ENCODE measurements at regions not wholly inside any gene's neighbourhood (a gene's known extent, or its start where the extent isn't known, plus 50 kb on each side); places are given as distances from the start of the nearest gene placed in this dataset.

- TF ChIP-seq CTCF (IDR thresholded peaks at IDR 0.05) (no peak), POLR2A (IDR thresholded peaks at IDR 0.05) (no peak)
Measured at GRCh38 chr9:68599826-68600225, 59.1 kb upstream of the TMEM252 start.
